A673 (cell line): ENCODE measurements at regions not wholly inside any gene's neighbourhood (a gene's known extent, or its start where the extent isn't known, plus 50 kb on each side); places are given as distances from the start of the nearest gene placed in this dataset.

Experiments
- BruUV-seq: library from RNA; stranded (reverse); fragments of 400-500 nt; replicated peaks from 2 replicates; lab custom pipeline; 2021; lab: Mats Ljungman, UMichigan
- CTCF ChIA-PET: fragments of 300-600 bp; sonication (Branson Sonifier 250); formaldehyde crosslinking; loops from one replicate; lab custom pipeline; 2022; ENCODE audit warnings: antibody characterized with exemption; lab: Charles Lee
- POLR2A ChIA-PET: fragments of 300-600 bp; sonication (Branson Sonifier 250); formaldehyde crosslinking; loops from one replicate; lab custom pipeline; 2022; ENCODE audit warnings: antibody characterized with exemption; ENCODE audit not compliant: low non-redundant PET; lab: Charles Lee
- DNase-seq: peaks from one replicate; pipeline ENCODE4 v3.0.0-alpha.2; 2015; ENCODE audit warnings: low spot score
- H3K27ac ChIP-seq: fragments of 200-600 bp; sonication (generic); 2 replicates; pipeline ENCODE4 v1.5.1; 2016; ENCODE audit warnings: mixed run types, low read depth, mild to moderate bottlenecking, mixed read lengths, antibody characterized with exemption, low read length; ENCODE audit not compliant: poor library complexity, severe bottlenecking
- H3K27me3 ChIP-seq: fragments of 200-600 bp; sonication (generic); replicated peaks from 2 replicates; pipeline ENCODE4 v1.6.1; 2017; ENCODE audit warnings: mixed run types, low read depth, mild to moderate bottlenecking, mixed read lengths, antibody characterized with exemption, low read length; ENCODE audit not compliant: insufficient read depth, poor library complexity
- H3K36me3 ChIP-seq: fragments of 200-600 bp; sonication (generic); 2 replicates; pipeline ENCODE4 v1.6.1; 2016; ENCODE audit warnings: mixed run types, mild to moderate bottlenecking, mixed read lengths, antibody characterized with exemption, low read length; ENCODE audit not compliant: insufficient read depth, poor library complexity, severe bottlenecking
- H3K4me1 ChIP-seq: fragments of 200-600 bp; sonication (generic); 2 replicates; pipeline ENCODE4 v1.6.1; 2017; ENCODE audit warnings: mixed run types, mild to moderate bottlenecking, mixed read lengths, antibody characterized with exemption, low read length; ENCODE audit not compliant: insufficient read depth, poor library complexity, severe bottlenecking
- H3K4me3 ChIP-seq: fragments of 200-600 bp; sonication (generic); 2 replicates; pipeline ENCODE4 v1.5.1; 2016; ENCODE audit warnings: low read depth, mixed run types, mild to moderate bottlenecking, mixed read lengths, low read length; ENCODE audit not compliant: poor library complexity, severe bottlenecking
- H3K9me3 ChIP-seq: fragments of 200-600 bp; sonication (generic); 2 replicates; pipeline ENCODE4 v1.6.1; 2016; ENCODE audit warnings: mixed run types, low read depth, mild to moderate bottlenecking, mixed read lengths, antibody characterized with exemption, low read length; ENCODE audit not compliant: poor library complexity, severe bottlenecking
- CTCF ChIP-seq: fragments of 300-800, 200-600 bp; sonication (generic); conservative IDR thresholded peaks from 2 replicates; pipeline ENCODE4 v1.5.1; 2017; ENCODE audit warnings: low read depth, mild to moderate bottlenecking, antibody characterized with exemption, low read length, moderate library complexity, mixed read lengths
- EZH2 ChIP-seq: fragments of 200-600 bp; sonication (generic); IDR thresholded peaks from 2 replicates; pipeline ENCODE4 v1.6.1; 2017; ENCODE audit warnings: borderline replicate concordance, low read depth, mild to moderate bottlenecking, mixed read lengths, antibody characterized with exemption, low read length; ENCODE audit not compliant: poor library complexity, severe bottlenecking
- intact Hi-C: fragments of 100-400 bp; cut with micrococcal nuclease; formaldehyde crosslinking; loops from one replicate; pipeline ENCODE4 v1.10.0; 2022; ENCODE audit not compliant: unreplicated experiment

- no peaks in the 10 kb centered on the region for H3K27me3 ChIP-seq
- H3K36me3 ChIP-seq = no peaks in the 10 kb centered on the region
- no peak overlapping the region for H3K4me3 ChIP-seq
- no peaks in the 10 kb centered on the region for H3K9me3 ChIP-seq
- DNase-seq = no peak
- POLR2A ChIA-PET = no interaction called here
- intact Hi-C loops = no loop called here
- no peaks in the 10 kb centered on the region for H3K4me1 ChIP-seq
- CTCF ChIA-PET = no interaction called here
- BruUV-seq = no TSS peak
- H3K27ac ChIP-seq = no peak overlapping the region
- TF ChIP-seq CTCF (no peak), EZH2 (no peak)
Measured at GRCh38 chr4:58191109-58191508, 1080.9 kb upstream of the IGFBP7 start.

- Histone ChIP-seq H3K4me3 (no peak overlapping the region), H3K27ac (no peak overlapping the region), H3K36me3 (no peaks in the 10 kb centered on the region), H3K4me1 (no peaks in the 10 kb centered on the region), H3K27me3 (no peaks in the 10 kb centered on the region), H3K9me3 (no peaks in the 10 kb centered on the region)
- intact Hi-C loops = no loop called here
- CTCF ChIA-PET = no interaction called here
- POLR2A ChIA-PET = no interaction called here
- no peak for TF ChIP-seq CTCF
- TF ChIP-seq EZH2 = no peak
- DNase-seq = no peak
- BruUV-seq = no TSS peak
Measured at GRCh38 chr4:58188316-58188715, 1078.1 kb upstream of the IGFBP7 start.

GRCh38 chr4:58175024-58175423 is 1064.8 kb upstream of the IGFBP7 start:
- CTCF ChIA-PET = no interaction called here
- BruUV-seq = no TSS peak
- H3K36me3 ChIP-seq = no peaks in the 10 kb centered on the region
- H3K27ac ChIP-seq = no peak overlapping the region
- no peak overlapping the region for H3K4me3 ChIP-seq
- H3K27me3 ChIP-seq = no peaks in the 10 kb centered on the region
- DNase-seq = no peak
- TF ChIP-seq EZH2 (no peak), CTCF (no peak)
- intact Hi-C loops = no loop called here
- H3K9me3 ChIP-seq = no peaks in the 10 kb centered on the region
- no peaks in the 10 kb centered on the region for H3K4me1 ChIP-seq
- POLR2A ChIA-PET = no interaction called here

- intact Hi-C loops = no loop called here
- H3K4me1 ChIP-seq = no peaks in the 10 kb centered on the region
- H3K27ac ChIP-seq = no peak overlapping the region
- no peaks in the 10 kb centered on the region for H3K36me3 ChIP-seq
- BruUV-seq = no TSS peak
- DNase-seq = no peak
- TF ChIP-seq EZH2 (no peak), CTCF (no peak)
- CTCF ChIA-PET = no interaction called here
- no peaks in the 10 kb centered on the region for H3K9me3 ChIP-seq
- no peaks in the 10 kb centered on the region for H3K27me3 ChIP-seq
- no peak overlapping the region for H3K4me3 ChIP-seq
- POLR2A ChIA-PET = no interaction called here
Measured at GRCh38 chr4:58166490-58166889, 1056.3 kb upstream of the IGFBP7 start.
